Right lung (tissue), 2 donors: ENCODE measurements at regions not wholly inside any gene's neighbourhood (a gene's known extent, or its start where the extent isn't known, plus 50 kb on each side); places are given as distances from the start of the nearest gene placed in this dataset.

Experiments
- DNase-seq, 2 donors: peaks; one replicate each; pipeline ENCODE4 v3.0.0-alpha.2; 2013

DNA sequence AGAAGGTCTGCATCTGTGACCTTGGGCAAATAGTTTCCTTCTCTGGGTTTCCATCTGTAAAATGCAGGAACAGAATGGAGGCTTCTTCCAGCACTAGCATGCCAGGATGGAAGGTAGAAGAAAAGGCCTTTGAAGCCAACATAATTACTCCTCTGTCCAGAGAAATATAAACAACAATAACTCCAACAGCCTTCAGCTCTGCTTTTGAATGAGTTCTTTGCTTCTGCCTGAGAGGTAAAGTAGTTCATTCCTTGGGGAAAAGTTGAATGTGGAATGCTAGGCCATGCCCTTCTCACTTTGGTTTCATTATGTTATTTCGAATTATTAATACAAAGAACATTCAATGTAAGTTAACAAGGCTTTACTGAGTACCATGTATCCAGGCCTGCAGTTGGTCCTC, 61.2 kb upstream of the BLID start:
- no peak for DNase-seq

DNA sequence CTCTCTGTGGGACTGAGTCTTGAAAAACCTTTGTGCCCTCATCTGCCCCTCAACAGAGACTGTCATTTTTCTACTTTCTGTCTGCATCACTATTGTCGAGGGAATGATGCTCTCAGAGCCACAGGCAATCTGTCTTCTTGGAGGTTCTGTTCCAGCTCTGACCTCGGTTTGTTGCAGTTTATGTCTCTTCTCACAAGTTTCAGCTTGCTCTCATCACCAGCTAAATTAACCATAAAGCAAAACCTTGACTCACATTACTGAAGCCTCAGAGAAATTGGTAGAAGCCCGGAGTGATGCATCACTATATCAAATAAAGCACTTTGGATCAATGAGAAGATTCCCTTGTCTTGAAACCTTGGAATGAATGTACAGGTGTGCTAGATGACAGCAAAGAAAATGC, 60.6 kb upstream of the BLID start:
- no peak for DNase-seq

DNA sequence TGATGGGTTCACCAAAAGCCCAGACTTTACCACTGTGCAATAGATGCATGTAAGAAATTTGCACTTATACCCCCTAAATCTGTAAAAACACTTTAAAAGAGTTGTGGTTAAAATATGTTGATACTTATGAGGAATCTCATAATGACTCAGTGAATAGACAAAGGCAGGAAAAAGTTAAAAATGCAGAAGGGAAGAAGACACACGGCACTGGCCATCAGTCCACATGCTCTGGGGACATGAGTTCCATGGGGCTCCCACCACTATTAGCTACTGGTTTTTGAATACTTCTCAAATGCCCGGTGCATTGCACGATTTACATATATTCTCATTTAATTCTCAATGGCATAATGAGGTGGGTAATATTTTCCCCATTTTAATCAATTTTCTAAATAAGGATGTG, 59.3 kb upstream of the BLID start:
- no peak for DNase-seq

DNA sequence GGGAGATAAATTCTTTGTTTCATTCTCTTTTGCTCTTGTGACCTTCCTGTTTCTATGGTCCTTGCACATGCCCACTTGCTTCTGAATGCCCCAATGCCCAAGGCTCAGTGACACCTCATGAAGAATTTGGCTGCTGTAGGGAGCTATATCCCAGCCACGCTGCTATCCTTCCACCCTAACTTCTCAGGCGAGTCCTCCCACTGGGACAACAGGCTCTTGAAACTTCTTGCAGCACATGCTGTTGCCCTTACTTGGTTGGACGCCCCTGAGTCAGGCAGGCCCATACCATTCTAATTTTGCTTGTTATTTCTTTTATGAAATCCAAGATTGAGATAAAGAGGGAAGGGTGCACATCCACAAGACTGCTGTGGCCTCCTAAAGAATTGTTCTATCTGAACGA, 57.6 kb upstream of the BLID start:
- DNase-seq = no peak

DNA sequence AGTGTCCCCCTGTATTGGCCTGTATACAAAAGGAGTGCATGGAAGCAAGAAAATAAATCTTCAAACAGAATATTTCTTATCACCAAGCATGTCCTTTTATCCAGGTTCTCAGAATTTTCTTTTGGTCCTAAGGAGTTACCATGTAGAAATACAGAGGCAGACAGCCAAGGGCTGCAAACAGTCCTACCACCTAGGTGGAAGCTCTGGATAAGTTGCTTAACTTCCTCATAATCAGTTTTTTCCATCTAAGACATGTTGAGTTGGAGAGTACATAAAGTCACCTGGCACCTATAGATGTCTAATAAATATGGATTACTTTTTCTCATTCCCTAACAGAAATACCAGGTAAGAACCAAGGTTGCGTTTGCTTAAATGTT, 57.0 kb upstream of the BLID start:
- no peak for DNase-seq

DNA sequence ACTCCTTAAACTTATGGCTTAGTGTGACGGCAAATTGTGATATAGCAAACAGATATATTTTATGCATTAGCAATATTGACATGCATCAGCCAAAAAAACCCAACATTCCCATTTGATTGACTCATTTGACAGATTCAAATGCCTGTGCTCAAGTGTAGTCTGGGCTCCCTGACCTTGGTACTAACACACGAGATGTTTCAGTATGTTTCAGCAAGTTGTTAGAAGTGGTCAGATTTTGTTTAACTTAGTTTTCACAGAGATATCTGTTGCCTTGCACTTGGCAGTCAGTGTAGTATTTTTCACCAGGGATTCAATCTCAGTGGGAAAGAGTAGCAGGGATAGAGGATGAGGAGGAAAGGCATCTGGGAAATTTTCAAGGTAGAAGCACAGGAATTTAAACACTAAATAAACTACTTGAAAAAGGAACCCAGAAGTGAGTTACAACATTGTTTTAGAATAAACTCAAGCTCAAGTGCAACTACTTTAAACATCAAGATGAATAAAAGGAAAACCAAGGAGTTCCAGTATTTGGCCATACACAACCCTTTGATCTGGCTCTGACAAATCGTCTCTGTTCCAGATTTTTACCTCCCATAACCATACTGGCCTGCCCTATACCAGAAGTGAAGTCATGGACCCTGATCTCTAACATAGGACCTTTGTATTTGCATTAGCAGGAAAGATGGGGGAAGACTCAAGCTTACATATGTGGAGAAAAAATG, 56.5 kb upstream of the BLID start:
- no peak for DNase-seq

DNA sequence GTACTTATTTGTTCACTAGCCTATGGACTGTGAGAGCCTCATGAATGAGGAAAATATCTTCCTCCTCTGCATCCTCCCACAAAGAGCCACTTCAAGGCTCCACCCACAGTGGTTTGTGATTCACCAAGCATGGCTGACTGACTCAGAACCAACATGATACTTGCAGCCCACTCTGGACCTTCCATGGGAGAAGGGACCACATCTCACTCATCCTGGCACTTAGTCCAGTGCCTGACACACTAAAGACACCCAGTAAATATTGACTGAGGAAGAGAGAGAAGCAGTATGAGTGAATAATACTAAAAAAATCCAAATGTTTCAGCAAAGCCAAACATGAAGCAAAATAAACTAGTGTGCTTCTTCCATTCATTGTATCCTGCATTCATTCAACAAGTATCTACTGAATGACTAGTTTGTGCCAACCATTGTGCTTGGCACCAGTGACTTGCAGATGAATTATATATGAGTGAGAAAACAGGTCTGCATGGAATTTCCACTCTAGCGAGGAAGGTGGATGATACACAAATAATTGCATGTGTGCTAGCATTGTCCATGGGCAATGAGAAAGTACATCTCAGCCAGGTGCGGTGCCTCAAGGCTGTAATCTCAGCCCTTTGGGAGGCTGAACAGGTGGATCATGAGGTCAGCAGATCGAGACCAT, 54.9 kb upstream of the BLID start:
- no peak for DNase-seq

DNA sequence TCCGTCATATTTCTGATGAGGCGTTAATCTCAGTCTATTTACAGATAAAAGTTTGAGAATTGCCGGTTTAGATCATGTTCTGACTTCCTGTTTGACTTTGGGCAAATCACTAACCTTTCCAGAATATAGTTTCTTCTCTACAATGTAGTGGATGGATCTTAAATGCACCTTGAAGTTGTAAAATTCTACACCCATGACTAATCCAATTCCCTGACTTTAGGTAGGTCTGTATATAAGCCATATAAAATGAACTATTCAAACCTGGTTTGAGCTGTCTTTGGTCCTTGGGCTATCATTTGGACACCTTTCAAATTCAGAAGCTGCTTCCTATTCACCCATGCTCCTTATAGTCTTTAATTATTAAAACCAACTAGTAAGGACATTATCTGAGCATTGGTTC, 52.2 kb upstream of the BLID start:
- DNase-seq = no peak

DNA sequence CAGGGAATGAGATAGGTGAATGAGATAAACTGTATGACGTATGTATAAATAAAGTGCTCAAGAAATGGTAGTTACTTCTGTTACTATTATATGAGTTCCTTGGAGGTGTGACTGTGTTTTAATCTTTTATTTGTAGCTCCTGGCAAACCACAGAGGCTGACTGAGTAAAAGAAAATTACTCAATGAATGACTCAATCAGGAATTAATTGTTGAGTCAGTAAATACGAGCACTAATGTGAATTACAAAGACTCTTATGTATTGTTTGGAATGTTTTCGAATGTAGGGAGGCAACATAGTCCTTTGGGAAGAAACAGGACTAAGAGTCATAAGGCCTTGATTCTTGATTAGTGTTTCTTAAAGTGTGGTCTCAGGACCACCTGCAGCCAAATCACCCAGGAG, 51.1 kb upstream of the BLID start:
- no peak for DNase-seq

DNA sequence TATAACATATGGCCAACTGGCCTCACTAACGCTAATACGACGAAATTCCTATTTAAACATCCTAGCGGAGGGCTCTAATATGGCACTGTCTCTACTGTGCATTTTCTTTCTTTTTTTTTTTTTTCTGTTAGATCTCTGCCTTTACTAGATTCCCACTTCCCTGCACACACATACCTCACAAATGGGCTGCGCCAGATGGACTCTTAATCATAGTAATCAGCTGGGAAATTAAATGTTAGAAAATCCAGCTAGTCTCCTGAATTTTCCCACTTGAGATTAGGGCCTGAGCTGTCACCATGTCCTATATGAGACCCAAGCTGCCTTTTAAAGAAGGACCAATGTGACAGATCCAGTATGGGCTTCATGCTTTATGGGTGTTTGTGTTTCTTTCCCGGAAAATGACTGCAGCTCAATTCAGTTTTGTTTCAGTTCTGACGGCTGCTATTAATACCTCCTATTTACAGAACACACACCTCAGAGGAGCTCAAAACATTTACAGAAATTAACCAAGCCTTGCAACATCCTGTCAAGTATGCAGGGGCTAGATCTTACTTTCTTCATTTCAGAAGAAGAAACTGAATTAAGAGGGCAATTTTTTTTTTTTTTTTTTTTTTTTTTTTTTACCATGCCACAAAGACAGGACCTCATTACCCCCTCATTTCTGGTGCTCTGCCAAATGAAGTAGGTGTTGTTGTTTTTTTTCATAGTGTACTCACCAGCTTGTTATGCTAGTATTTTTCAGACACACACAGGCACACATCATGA, 49.8 kb upstream of the BLID start:
- DNase-seq = no peak
